ENCODE measurements at regions not wholly inside any gene's neighbourhood (a gene's known extent, or its start where the extent isn't known, plus 50 kb on each side); places are given as distances from the start of the nearest gene placed in this dataset.

GRCh38 chr6:85252552-85252951, 197.3 kb upstream of the NT5E start:
- no peak for TF ChIP-seq ZFX (IDR thresholded peaks at IDR 0.05)
- TF ChIP-seq, protein P1, sequence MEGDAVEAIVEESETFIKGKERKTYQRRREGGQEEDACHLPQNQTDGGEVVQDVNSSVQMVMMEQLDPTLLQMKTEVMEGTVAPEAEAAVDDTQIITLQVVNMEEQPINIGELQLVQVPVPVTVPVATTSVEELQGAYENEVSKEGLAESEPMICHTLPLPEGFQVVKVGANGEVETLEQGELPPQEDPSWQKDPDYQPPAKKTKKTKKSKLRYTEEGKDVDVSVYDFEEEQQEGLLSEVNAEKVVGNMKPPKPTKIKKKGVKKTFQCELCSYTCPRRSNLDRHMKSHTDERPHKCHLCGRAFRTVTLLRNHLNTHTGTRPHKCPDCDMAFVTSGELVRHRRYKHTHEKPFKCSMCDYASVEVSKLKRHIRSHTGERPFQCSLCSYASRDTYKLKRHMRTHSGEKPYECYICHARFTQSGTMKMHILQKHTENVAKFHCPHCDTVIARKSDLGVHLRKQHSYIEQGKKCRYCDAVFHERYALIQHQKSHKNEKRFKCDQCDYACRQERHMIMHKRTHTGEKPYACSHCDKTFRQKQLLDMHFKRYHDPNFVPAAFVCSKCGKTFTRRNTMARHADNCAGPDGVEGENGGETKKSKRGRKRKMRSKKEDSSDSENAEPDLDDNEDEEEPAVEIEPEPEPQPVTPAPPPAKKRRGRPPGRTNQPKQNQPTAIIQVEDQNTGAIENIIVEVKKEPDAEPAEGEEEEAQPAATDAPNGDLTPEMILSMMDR (conservative IDR thresholded peaks at IDR 0.05), result no peak
- no peak overlapping the region for H3K27ac ChIP-seq

- TF ChIP-seq, protein P1 (conservative IDR thresholded peaks at IDR 0.05), result no peak
- no peak overlapping the region for H3K27ac ChIP-seq
Observed at GRCh38 chr6:85252085-85252484, 197.8 kb upstream of the NT5E start.

DNA sequence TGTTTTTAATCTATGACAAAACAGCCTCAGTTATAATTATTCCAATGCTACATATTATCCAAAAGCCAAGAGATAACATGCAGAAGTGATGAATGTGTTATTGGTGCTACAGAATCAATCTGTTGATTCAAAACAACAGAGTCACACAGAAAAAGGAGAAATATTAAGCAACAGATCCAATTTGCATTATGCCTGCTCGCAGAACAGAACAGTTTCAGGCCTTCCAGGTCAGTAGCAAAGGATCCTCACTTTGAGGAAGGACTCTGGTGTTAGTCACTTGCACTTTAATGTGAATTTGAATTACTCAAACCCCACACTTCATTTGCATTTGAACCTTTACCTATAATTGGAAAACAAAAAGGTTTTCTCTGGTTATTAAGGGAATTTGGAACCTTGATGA, 198.6 kb upstream of the NT5E start:
- H3K27ac ChIP-seq, result no peak overlapping the region
- no peak for TF ChIP-seq ZFX (IDR thresholded peaks at IDR 0.05)
- TF ChIP-seq, protein P1 (conservative IDR thresholded peaks at IDR 0.05), result no peak

DNA sequence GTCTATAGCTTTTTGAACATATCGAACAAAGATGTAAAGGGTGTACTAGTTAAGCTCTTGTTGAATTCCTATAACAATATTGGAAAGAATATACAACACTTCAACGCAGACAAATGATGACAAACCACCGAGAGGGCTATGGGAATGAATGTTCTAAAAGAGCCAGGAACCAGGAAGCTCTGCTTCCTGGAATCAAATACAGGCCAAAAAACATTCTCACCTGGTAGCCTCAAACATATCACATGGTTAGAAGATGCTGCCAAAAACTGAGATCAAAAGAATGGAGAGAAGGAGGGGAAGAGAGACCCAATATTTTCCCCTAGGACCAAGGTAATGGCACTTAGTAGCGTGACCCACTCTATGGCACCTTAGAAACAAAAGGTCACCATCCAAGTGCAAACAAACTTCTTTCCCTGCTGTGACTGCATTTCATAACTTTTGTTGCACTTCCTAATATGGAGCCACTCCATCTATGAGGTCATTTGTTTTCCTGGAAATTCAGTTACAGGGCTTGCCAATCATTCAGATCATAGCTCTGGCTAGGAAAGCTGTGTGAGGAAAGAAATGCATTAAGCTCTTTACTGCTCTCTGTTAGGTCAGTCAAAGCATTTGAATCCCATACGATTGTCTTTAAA, 199.2 kb upstream of the NT5E start:
- no peak for TF ChIP-seq ZFX (IDR thresholded peaks at IDR 0.05)
- TF ChIP-seq, protein P1 (conservative IDR thresholded peaks at IDR 0.05), result no peak
- H3K27ac ChIP-seq, result no peak overlapping the region

GRCh38 chr6:85245004-85245403, 204.9 kb upstream of the NT5E start:
- TF ChIP-seq, protein P1 (conservative IDR thresholded peaks at IDR 0.05), result no peak
- no peak for TF ChIP-seq ZFX (IDR thresholded peaks at IDR 0.05)
- no peak overlapping the region for H3K27ac ChIP-seq

- TF ChIP-seq, protein P1 (conservative IDR thresholded peaks at IDR 0.05), result no peak
- TF ChIP-seq ZFX (IDR thresholded peaks at IDR 0.05), result no peak
- no peak overlapping the region for H3K27ac ChIP-seq
Observed at GRCh38 chr6:85241498-85242052, 208.3 kb upstream of the NT5E start.

DNA sequence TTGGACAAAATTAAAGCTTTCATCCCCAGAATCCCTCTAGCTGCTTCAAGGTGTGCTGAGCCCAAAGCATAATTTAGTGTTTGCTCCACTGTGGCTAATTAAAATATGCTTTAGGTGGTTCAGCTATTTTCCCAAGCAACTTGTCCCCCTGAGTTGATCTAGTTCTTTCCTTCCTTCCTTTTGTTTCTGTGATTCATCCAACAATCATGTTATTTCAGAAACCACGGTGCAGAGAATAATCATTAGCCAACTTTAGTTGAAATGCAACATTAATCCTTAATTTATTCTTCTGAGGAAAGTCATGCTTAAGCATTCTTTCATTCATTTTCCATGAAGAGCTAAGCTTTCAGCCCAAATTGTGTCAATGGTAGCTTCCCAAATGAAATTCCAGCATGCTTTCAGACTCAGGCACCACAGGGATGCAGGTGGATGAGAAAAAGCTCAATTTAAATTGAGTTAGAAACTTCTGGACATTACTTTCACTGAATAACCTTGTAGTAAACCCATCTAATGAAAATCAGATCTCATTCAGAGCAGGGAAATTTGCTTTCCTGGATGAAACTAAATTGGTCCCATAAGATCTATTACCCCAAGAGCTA, 209.0 kb upstream of the NT5E start:
- no peak overlapping the region for H3K27ac ChIP-seq
- no peak for TF ChIP-seq ZFX (IDR thresholded peaks at IDR 0.05)
- TF ChIP-seq, protein P1 (conservative IDR thresholded peaks at IDR 0.05), result no peak

All from C4-2B (cell line).